C1 segment of cervical spinal cord (tissue), 14 donors: ENCODE measurements at regions not wholly inside any gene's neighbourhood (a gene's known extent, or its start where the extent isn't known, plus 50 kb on each side); places are given as distances from the start of the nearest gene placed in this dataset.

Experiments used
- DNase-seq, 14 donors: peaks; one replicate each; lab custom pipeline; 2025; lab: John Stamatoyannopoulos, UW

- DNase-seq: no peak
Observed at GRCh38 chrX:40150503-40150902, 52.7 kb upstream of the BCOR start.

DNA sequence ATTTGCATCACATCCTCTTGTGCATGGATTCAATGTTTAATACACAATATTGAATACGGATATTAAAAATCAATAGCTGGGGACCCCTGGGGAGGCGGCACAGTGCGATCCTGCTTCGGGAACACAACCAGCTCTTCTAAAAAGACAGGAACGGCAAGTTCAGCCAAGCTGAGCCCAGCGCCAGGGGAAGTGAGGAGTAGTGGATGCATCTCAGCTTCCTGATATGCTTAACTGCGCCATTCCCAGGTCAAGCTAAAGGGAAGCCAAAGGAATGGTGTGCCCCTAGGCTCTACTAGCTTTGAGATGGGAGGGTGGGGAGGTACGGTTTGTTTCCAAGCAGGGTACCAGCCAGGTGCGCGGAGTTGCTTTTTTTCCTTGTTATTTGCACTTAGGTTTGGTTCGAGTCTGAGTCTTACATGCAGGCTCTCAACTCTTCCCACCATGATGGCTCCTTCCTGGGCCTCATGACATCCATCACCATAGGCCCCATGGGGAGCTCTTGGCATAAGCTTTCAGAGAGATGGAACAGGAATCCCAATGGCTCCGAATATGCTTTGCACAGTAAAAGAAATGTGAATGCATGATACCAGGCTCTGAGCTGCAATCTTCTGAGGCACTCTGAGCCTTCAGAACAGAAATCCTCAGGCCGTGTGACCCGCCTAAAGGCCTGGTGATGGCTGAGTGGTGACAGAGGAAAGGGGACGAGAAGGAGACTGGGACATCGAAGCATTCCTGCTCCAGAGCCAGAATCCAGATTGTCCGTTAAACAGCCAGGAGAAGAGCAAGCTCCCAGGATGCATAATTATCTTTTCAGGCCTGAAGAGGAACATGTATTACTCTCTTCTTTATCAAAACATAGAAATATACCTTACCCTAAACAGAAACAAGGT lies 51.8 kb upstream of the BCOR start:
- no peak for DNase-seq

DNA sequence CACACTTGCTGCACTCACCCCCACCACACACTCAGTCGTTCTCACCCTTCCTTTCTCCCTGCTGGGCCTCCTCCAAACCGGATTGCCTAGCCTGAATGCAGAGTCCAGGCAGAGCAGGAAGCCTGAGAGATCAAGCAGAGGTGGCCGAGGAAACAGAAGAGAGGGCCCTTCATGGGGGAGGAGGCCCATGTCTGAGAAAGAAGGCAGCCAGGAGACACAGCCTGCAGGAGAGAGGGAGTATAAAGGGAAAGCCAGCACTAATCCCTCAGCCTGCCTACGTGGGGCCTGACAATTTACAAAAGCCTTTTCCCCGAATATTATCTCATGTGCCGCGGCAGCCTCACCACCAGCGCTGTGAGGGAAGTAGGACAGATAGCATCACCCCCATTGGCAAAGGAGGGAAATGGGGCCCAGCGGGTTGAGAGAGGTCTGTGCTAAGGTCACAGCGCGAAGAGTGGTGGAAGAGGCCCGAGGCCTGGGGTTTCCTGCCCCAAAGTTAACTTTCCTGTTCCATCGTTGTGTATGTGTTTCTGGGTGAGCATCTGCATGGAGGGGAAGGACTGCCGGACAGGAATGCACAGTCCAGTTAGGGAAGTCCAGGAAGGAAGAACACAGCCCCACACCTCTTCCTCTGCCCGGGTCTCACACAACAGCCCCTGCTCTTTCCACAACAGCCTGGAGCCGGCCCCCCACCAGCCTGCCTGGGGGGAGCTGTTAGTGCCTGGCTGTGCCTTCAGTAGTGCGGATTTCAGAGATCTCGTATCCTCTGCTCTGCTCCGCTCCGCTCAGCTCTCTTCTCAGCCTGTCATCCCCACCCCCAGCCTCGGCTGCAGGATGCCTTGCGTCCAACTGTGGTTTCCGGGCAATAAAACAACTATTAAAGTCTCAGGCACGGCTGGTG lies 50.9 kb upstream of the BCOR start:
- DNase-seq: no peak

DNA sequence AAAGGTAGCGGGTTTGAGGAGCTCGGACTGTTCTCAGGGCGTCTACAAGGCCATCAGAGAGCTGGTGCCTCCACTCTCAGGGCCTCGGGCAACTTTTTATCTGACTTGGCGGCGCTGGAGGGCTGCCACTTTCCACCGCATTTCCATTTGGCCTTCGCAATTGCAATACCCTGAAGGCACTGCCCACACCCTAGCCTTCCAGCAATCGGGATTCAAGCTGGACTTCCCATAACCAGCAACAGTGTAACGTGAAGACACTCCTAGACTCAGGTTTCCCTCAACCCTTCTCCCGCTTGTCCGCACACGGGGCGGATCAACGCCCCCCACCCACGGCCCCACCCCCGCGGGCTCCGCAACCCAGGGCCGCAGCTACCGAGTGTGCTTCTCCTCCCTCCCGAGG lies 50.2 kb upstream of the BCOR start:
- DNase-seq: no peak
